ENCODE measurements at regions not wholly inside any gene's neighbourhood (a gene's known extent, or its start where the extent isn't known, plus 50 kb on each side); places are given as distances from the start of the nearest gene placed in this dataset.

DNA sequence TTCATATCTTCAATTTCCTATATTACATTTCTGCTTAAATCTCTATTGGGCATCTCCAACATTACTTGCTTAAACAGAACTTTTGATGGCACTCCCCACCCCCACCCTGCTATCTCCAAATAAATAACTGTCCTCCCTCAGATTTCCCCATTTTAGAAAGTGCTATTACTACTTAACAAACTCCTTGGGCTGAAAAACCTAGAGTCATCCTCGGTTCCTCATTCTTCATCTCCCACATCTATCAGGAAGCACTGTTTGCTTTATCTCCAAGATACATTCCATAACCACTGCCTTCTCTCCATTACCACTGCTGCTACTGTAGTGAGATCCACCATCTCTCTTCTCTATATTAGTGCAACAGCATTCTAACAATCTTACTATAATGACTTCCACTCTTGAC, 150.4 kb upstream of the CYRIA start:
- TF ChIP-seq SP1 (IDR thresholded peaks at IDR 0.05; ENCODE audit: low read depth) (no peak), POLR2A (IDR thresholded peaks at IDR 0.05; ENCODE audit: borderline replicate concordance, extremely low read depth, insufficient read depth, insufficient read length) (no peak), SIN3A (IDR thresholded peaks at IDR 0.05; ENCODE audit: low read depth) (no peak), JUND (IDR thresholded peaks at IDR 0.05) (no peak), EZH2phosphoT487 (IDR thresholded peaks at IDR 0.05; ENCODE audit: borderline replicate concordance) (no peak), EZH2 (IDR thresholded peaks at IDR 0.05) (no peak), POLR2AphosphoS5 (IDR thresholded peaks at IDR 0.05; ENCODE audit: low read depth, low read length) (no peak), TCF7L2 (IDR thresholded peaks at IDR 0.05; ENCODE audit: borderline replicate concordance, extremely low read depth, insufficient read depth, insufficient read length) (no peak)
- TF ChIP-seq, protein P1, sequence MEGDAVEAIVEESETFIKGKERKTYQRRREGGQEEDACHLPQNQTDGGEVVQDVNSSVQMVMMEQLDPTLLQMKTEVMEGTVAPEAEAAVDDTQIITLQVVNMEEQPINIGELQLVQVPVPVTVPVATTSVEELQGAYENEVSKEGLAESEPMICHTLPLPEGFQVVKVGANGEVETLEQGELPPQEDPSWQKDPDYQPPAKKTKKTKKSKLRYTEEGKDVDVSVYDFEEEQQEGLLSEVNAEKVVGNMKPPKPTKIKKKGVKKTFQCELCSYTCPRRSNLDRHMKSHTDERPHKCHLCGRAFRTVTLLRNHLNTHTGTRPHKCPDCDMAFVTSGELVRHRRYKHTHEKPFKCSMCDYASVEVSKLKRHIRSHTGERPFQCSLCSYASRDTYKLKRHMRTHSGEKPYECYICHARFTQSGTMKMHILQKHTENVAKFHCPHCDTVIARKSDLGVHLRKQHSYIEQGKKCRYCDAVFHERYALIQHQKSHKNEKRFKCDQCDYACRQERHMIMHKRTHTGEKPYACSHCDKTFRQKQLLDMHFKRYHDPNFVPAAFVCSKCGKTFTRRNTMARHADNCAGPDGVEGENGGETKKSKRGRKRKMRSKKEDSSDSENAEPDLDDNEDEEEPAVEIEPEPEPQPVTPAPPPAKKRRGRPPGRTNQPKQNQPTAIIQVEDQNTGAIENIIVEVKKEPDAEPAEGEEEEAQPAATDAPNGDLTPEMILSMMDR (IDR thresholded peaks at IDR 0.05 in 2 of 3, conservative IDR thresholded peaks at IDR 0.05 in 1 of 3; ENCODE audit: borderline replicate concordance in 1 of 3, insufficient read depth in 1 of 3, low read depth in 2 of 3, low read length in 2 of 3): no peak
- TF ChIP-seq, protein P2, sequence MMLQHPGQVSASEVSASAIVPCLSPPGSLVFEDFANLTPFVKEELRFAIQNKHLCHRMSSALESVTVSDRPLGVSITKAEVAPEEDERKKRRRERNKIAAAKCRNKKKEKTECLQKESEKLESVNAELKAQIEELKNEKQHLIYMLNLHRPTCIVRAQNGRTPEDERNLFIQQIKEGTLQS (IDR thresholded peaks at IDR 0.05): no peak
- TF ChIP-seq, protein P3, sequence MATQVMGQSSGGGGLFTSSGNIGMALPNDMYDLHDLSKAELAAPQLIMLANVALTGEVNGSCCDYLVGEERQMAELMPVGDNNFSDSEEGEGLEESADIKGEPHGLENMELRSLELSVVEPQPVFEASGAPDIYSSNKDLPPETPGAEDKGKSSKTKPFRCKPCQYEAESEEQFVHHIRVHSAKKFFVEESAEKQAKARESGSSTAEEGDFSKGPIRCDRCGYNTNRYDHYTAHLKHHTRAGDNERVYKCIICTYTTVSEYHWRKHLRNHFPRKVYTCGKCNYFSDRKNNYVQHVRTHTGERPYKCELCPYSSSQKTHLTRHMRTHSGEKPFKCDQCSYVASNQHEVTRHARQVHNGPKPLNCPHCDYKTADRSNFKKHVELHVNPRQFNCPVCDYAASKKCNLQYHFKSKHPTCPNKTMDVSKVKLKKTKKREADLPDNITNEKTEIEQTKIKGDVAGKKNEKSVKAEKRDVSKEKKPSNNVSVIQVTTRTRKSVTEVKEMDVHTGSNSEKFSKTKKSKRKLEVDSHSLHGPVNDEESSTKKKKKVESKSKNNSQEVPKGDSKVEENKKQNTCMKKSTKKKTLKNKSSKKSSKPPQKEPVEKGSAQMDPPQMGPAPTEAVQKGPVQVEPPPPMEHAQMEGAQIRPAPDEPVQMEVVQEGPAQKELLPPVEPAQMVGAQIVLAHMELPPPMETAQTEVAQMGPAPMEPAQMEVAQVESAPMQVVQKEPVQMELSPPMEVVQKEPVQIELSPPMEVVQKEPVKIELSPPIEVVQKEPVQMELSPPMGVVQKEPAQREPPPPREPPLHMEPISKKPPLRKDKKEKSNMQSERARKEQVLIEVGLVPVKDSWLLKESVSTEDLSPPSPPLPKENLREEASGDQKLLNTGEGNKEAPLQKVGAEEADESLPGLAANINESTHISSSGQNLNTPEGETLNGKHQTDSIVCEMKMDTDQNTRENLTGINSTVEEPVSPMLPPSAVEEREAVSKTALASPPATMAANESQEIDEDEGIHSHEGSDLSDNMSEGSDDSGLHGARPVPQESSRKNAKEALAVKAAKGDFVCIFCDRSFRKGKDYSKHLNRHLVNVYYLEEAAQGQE (IDR thresholded peaks at IDR 0.05; ENCODE audit: low read depth): no peak
- TF ChIP-seq, protein P4, sequence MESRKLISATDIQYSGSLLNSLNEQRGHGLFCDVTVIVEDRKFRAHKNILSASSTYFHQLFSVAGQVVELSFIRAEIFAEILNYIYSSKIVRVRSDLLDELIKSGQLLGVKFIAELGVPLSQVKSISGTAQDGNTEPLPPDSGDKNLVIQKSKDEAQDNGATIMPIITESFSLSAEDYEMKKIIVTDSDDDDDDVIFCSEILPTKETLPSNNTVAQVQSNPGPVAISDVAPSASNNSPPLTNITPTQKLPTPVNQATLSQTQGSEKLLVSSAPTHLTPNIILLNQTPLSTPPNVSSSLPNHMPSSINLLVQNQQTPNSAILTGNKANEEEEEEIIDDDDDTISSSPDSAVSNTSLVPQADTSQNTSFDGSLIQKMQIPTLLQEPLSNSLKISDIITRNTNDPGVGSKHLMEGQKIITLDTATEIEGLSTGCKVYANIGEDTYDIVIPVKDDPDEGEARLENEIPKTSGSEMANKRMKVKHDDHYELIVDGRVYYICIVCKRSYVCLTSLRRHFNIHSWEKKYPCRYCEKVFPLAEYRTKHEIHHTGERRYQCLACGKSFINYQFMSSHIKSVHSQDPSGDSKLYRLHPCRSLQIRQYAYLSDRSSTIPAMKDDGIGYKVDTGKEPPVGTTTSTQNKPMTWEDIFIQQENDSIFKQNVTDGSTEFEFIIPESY (IDR thresholded peaks at IDR 0.05; ENCODE audit: extremely low read depth, insufficient replicate concordance, low read length): no peak

All from HCT116 (cell line).